WTC11 (cell line): ENCODE measurements at regions not wholly inside any gene's neighbourhood (a gene's known extent, or its start where the extent isn't known, plus 50 kb on each side); places are given as distances from the start of the nearest gene placed in this dataset.

Experiments used
- ATAC-seq: fragments of 200-7000 bp; cut with Tn5 transposase; 2 replicates; pipeline ENCODE4 v1.10.0; 2021; ENCODE audit warnings: mild to moderate bottlenecking, moderate library complexity
- CTCF ChIA-PET: fragments of 300-600 bp; sonication (Branson Sonifier 250); formaldehyde crosslinking; loops from one replicate; lab custom pipeline; 2021; ENCODE audit warnings: antibody characterized with exemption; lab: Charles Lee
- POLR2A ChIA-PET: fragments of 350-600 bp; sonication (Branson Sonifier 250); formaldehyde crosslinking; loops from one replicate; lab custom pipeline; 2021; ENCODE audit warnings: antibody characterized with exemption; lab: Charles Lee
- DNase-seq: peaks from one replicate; pipeline ENCODE4 v3.0.0; 2021; ENCODE audit warnings: low spot score
- H3K27ac Mint-ChIP-seq: 2 replicates; pipeline ENCODE4 v1.8.0; 2021; ENCODE audit warnings: mixed read lengths
- H3K27me3 Mint-ChIP-seq: 2 replicates; pipeline ENCODE4 v1.8.0; 2021; ENCODE audit warnings: low read depth, mild to moderate bottlenecking, moderate library complexity, mixed read lengths
- H3K36me3 Mint-ChIP-seq: 2 replicates; pipeline ENCODE4 v1.8.0; 2021; ENCODE audit warnings: mixed read lengths
- H3K4me1 Mint-ChIP-seq: 2 replicates; pipeline ENCODE4 v1.8.0; 2022; ENCODE audit warnings: mixed read lengths
- H3K4me3 Mint-ChIP-seq: 2 replicates; pipeline ENCODE4 v1.8.0; 2021; ENCODE audit warnings: mild to moderate bottlenecking, moderate library complexity, mixed read lengths
- H3K9me3 Mint-ChIP-seq: 2 replicates; pipeline ENCODE4 v1.8.0; 2021; ENCODE audit warnings: mixed read lengths
- CBFB ChIP-seq: sonication (generic); formaldehyde crosslinking; IDR thresholded peaks from 2 replicates; pipeline ENCODE4 v1.8.1; 2022; ENCODE audit warnings: mild to moderate bottlenecking, low read depth, missing genetic modification reagents
- CREB1 ChIP-seq: sonication (generic); formaldehyde crosslinking; IDR thresholded peaks from 2 replicates; pipeline ENCODE4 v1.8.0; 2023; ENCODE audit warnings: mild to moderate bottlenecking, missing genetic modification reagents
- EMX1 ChIP-seq: fragments of 250-450 bp; sonication (Bioruptor Pico); IDR thresholded peaks from 2 replicates; pipeline ENCODE4 v1.8.0; 2021; ENCODE audit warnings: mild to moderate bottlenecking
- ERG ChIP-seq: fragments of 250-450 bp; sonication (Bioruptor Pico); IDR thresholded peaks from 2 replicates; pipeline ENCODE4 v1.8.0; 2021; ENCODE audit warnings: mild to moderate bottlenecking
- GRHL2 ChIP-seq: fragments of 250-450 bp; sonication (Bioruptor Pico); IDR thresholded peaks from 2 replicates; pipeline ENCODE4 v1.8.0; 2022; ENCODE audit warnings: mild to moderate bottlenecking, moderate library complexity; ENCODE audit not compliant: insufficient replicate concordance, severe bottlenecking
- IRF2 ChIP-seq: sonication (generic); formaldehyde crosslinking; IDR thresholded peaks from 2 replicates; pipeline ENCODE4 v1.8.0; 2022; ENCODE audit warnings: low read depth, missing genetic modification reagents, borderline replicate concordance
- JUN ChIP-seq: sonication (generic); formaldehyde crosslinking; IDR thresholded peaks from 2 replicates; pipeline ENCODE4 v1.8.0; 2023; ENCODE audit warnings: mild to moderate bottlenecking, missing genetic modification reagents
- MAX ChIP-seq: sonication (generic); formaldehyde crosslinking; IDR thresholded peaks from 2 replicates; pipeline ENCODE4 v1.8.0; 2022; ENCODE audit warnings: mild to moderate bottlenecking, missing genetic modification reagents
- MXD4 ChIP-seq: fragments of 250-450 bp; sonication (Bioruptor Pico); IDR thresholded peaks from 2 replicates; pipeline ENCODE4 v1.8.0; 2021; ENCODE audit warnings: mild to moderate bottlenecking, moderate library complexity, borderline replicate concordance
- NR1H2 ChIP-seq: sonication (generic); formaldehyde crosslinking; IDR thresholded peaks from 2 replicates; pipeline ENCODE4 v1.9.0; 2021; ENCODE audit warnings: mild to moderate bottlenecking, moderate library complexity, missing genetic modification reagents
- NR2C2 ChIP-seq: sonication (generic); formaldehyde crosslinking; IDR thresholded peaks from 2 replicates; pipeline ENCODE4 v1.8.0; 2022; ENCODE audit warnings: mild to moderate bottlenecking, missing genetic modification reagents
- TP53 ChIP-seq: sonication (generic); formaldehyde crosslinking; IDR thresholded peaks from 2 replicates; pipeline ENCODE4 v1.8.1; 2023; ENCODE audit warnings: mild to moderate bottlenecking, missing genetic modification reagents
- ZNF219 ChIP-seq: sonication (generic); formaldehyde crosslinking; IDR thresholded peaks from 2 replicates; pipeline ENCODE4 v1.8.0; 2023; ENCODE audit warnings: missing genetic modification reagents, mild to moderate bottlenecking, borderline replicate concordance
- ZNF232 ChIP-seq: sonication (generic); formaldehyde crosslinking; IDR thresholded peaks from 2 replicates; pipeline ENCODE4 v1.8.0; 2022; ENCODE audit warnings: mild to moderate bottlenecking, missing genetic modification reagents
- ZNF281 ChIP-seq: sonication (generic); formaldehyde crosslinking; IDR thresholded peaks from 2 replicates; pipeline ENCODE4 v1.8.0; 2023; ENCODE audit warnings: mild to moderate bottlenecking, missing genetic modification reagents
- TF ChIP-seq, protein P1 (sequence below): sonication (generic); formaldehyde crosslinking; IDR thresholded peaks from 2 replicates; pipeline ENCODE4 v1.8.1; 2023; ENCODE audit warnings: mild to moderate bottlenecking, missing genetic modification reagents
- TF ChIP-seq, protein P2 (sequence below): fragments of 250-450 bp; sonication (Bioruptor Pico); IDR thresholded peaks from 2 replicates; pipeline ENCODE4 v1.9.0; 2021; ENCODE audit warnings: mild to moderate bottlenecking
- TF ChIP-seq, protein P3 (sequence below): sonication (generic); formaldehyde crosslinking; IDR thresholded peaks from 2 replicates; pipeline ENCODE4 v1.8.1; 2023; ENCODE audit warnings: mild to moderate bottlenecking, moderate library complexity, missing genetic modification reagents
- TF ChIP-seq, protein P4 (sequence below): sonication (generic); formaldehyde crosslinking; conservative IDR thresholded peaks from 2 replicates; pipeline ENCODE4 v1.8.1; 2023; ENCODE audit warnings: mild to moderate bottlenecking, low read depth, missing genetic modification reagents, moderate library complexity

DNA sequence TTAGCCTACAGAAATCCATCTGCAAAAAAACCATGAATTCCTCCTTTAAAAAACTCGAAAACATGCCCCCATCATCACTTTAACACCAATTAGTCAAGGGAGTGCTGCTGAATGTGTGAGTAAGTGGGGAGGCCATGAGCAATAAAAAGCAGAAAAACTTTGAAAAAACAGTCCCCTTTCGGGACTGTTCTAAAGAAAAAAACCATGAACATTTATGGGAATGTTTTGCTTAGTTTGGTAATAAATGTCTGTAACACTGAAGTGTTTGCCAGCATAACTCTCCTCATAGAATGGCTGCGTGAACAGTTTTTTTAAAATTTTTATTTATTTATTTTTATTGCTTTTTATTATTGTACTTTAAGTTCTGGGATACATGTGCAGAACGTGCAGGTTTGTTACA lies 99.4 kb upstream of the TARS1 start:
- ChIA-PET POLR2A (no interaction called here), CTCF (no interaction called here)
- no peaks in the 10 kb centered on the region for H3K36me3 Mint-ChIP-seq
- no peak overlapping the region for H3K4me3 Mint-ChIP-seq
- ATAC-seq (no peak), DNase-seq (no peak)
- TF ChIP-seq ERG (CRISPR knock-in tag) (no peak), ZNF232 (no peak), EMX1 (CRISPR knock-in tag) (no peak), CREB1 (CRISPR knock-in tag) (no peak), ZNF219 (no peak), GRHL2 (CRISPR knock-in tag) (no peak), JUN (CRISPR knock-in tag) (no peak), NR1H2 (no peak), CBFB (CRISPR knock-in tag) (no peak), IRF2 (CRISPR knock-in tag) (no peak), MXD4 (CRISPR knock-in tag) (no peak), ZNF281 (CRISPR knock-in tag) (no peak)
- TF ChIP-seq, protein P1, sequence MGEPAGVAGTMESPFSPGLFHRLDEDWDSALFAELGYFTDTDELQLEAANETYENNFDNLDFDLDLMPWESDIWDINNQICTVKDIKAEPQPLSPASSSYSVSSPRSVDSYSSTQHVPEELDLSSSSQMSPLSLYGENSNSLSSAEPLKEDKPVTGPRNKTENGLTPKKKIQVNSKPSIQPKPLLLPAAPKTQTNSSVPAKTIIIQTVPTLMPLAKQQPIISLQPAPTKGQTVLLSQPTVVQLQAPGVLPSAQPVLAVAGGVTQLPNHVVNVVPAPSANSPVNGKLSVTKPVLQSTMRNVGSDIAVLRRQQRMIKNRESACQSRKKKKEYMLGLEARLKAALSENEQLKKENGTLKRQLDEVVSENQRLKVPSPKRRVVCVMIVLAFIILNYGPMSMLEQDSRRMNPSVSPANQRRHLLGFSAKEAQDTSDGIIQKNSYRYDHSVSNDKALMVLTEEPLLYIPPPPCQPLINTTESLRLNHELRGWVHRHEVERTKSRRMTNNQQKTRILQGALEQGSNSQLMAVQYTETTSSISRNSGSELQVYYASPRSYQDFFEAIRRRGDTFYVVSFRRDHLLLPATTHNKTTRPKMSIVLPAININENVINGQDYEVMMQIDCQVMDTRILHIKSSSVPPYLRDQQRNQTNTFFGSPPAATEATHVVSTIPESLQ, result no peak
- TF ChIP-seq, protein P2, sequence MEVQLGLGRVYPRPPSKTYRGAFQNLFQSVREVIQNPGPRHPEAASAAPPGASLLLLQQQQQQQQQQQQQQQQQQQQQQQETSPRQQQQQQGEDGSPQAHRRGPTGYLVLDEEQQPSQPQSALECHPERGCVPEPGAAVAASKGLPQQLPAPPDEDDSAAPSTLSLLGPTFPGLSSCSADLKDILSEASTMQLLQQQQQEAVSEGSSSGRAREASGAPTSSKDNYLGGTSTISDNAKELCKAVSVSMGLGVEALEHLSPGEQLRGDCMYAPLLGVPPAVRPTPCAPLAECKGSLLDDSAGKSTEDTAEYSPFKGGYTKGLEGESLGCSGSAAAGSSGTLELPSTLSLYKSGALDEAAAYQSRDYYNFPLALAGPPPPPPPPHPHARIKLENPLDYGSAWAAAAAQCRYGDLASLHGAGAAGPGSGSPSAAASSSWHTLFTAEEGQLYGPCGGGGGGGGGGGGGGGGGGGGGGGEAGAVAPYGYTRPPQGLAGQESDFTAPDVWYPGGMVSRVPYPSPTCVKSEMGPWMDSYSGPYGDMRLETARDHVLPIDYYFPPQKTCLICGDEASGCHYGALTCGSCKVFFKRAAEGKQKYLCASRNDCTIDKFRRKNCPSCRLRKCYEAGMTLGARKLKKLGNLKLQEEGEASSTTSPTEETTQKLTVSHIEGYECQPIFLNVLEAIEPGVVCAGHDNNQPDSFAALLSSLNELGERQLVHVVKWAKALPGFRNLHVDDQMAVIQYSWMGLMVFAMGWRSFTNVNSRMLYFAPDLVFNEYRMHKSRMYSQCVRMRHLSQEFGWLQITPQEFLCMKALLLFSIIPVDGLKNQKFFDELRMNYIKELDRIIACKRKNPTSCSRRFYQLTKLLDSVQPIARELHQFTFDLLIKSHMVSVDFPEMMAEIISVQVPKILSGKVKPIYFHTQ (CRISPR knock-in tag), result no peak
- TF ChIP-seq, protein P3, sequence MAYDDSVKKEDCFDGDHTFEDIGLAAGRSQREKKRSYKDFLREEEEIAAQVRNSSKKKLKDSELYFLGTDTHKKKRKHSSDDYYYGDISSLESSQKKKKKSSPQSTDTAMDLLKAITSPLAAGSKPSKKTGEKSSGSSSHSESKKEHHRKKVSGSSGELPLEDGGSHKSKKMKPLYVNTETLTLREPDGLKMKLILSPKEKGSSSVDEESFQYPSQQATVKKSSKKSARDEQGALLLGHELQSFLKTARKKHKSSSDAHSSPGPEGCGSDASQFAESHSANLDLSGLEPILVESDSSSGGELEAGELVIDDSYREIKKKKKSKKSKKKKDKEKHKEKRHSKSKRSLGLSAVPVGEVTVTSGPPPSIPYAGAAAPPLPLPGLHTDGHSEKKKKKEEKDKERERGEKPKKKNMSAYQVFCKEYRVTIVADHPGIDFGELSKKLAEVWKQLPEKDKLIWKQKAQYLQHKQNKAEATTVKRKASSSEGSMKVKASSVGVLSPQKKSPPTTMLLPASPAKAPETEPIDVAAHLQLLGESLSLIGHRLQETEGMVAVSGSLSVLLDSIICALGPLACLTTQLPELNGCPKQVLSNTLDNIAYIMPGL (CRISPR knock-in tag), result no peak
- peaks cover 6% of the 10 kb centered on the region for H3K9me3 Mint-ChIP-seq
- H3K4me1 Mint-ChIP-seq, result peaks cover 37% of the 10 kb centered on the region
- no peak overlapping the region for H3K27ac Mint-ChIP-seq
- no peaks in the 10 kb centered on the region for H3K27me3 Mint-ChIP-seq

GRCh38 chr5:33343676-33344327 lies 97.0 kb upstream of the TARS1 start:
- ATAC-seq, result no peak
- POLR2A ChIA-PET, result no interaction called here
- CTCF ChIA-PET, result no interaction called here
- Mint-ChIP-seq H3K36me3 (no peaks in the 10 kb centered on the region), H3K27ac (no peak overlapping the region), H3K4me3 (no peak overlapping the region), H3K4me1 (peaks cover 24% of the 10 kb centered on the region), H3K9me3 (peaks cover 8% of the 10 kb centered on the region)
- no peak for DNase-seq
- TF ChIP-seq NR2C2 (CRISPR knock-in tag), result no peak
- TF ChIP-seq, protein P4, sequence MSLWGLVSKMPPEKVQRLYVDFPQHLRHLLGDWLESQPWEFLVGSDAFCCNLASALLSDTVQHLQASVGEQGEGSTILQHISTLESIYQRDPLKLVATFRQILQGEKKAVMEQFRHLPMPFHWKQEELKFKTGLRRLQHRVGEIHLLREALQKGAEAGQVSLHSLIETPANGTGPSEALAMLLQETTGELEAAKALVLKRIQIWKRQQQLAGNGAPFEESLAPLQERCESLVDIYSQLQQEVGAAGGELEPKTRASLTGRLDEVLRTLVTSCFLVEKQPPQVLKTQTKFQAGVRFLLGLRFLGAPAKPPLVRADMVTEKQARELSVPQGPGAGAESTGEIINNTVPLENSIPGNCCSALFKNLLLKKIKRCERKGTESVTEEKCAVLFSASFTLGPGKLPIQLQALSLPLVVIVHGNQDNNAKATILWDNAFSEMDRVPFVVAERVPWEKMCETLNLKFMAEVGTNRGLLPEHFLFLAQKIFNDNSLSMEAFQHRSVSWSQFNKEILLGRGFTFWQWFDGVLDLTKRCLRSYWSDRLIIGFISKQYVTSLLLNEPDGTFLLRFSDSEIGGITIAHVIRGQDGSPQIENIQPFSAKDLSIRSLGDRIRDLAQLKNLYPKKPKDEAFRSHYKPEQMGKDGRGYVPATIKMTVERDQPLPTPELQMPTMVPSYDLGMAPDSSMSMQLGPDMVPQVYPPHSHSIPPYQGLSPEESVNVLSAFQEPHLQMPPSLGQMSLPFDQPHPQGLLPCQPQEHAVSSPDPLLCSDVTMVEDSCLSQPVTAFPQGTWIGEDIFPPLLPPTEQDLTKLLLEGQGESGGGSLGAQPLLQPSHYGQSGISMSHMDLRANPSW (CRISPR knock-in tag), result no peak
- no peak for TF ChIP-seq MAX (CRISPR knock-in tag)
- TF ChIP-seq TP53 (CRISPR knock-in tag), result no peak
- TF ChIP-seq, all 79 proteins: peak for 0
- H3K27me3 Mint-ChIP-seq, result no peaks in the 10 kb centered on the region
